AML-193 (cell line): ENCODE measurements at regions not wholly inside any gene's neighbourhood (a gene's known extent, or its start where the extent isn't known, plus 50 kb on each side); places are given as distances from the start of the nearest gene placed in this dataset.
A peak's percentile ranks its signal among the peaks of the same experiment; 100 is the strongest.

ENCODE experiments used
- DNase-seq, 2 experiments: peaks; one replicate each; lab custom pipeline; 2025; lab: John Stamatoyannopoulos, UW

DNA sequence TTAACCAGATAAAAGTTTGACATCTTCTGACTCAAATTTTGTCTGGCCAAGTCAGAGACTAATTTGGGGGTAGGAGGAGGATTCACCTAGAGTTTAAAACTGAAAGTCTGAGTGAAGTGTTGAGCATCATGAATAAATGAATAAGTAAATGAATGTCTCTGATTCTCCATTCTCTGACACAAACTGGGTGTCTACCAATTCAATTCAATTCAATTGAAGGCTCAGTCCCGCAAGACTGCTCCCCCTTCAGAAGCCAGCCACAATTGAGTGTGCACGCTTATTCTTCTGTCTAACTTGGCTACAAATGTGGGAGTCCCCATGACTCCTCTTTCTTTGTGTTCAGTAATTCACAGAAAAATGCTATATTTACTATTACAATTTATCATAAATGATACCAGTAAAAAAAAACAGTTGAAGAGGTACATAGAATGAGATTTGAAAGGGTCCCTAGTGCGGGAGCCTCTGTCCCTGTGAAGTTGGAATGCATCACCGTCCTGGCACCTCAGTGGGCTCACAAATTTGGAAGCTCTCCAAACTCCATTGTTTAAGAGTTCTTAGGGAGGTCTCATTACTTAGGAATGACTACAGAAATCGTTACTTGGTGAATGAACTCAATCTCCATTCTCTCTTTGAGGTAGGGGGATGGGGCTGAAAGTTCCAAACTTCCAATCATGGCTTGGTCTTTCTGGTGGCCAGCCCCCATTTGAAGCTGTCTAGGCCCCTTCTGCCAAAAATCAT, 243.7 kb upstream of the PHYHIPL start:
- DNase-seq: no peak

DNA sequence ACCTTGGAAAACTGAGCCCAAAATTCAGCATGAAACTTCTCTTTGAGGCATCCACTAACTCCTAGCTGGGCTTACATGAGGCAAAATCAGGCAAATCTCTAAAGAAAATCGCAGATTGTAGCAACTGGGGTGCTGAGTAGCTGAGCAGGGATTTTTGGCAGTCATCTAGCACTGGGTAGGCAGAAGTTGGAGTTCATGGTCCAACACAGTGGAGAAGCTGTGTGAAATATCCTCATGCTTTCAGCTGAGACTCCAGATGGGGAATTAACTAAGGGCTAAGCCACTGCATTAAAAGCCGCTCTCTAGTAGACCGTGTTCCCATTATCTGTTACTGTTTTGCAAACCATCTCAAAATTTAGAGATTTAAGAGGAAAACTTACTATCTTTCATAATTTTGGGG, 240.1 kb upstream of the PHYHIPL start:
- DNase-seq: no peak

GRCh38 chr10:58937423-58937822, 239.0 kb upstream of the PHYHIPL start:
- DNase-seq: no peak

DNA sequence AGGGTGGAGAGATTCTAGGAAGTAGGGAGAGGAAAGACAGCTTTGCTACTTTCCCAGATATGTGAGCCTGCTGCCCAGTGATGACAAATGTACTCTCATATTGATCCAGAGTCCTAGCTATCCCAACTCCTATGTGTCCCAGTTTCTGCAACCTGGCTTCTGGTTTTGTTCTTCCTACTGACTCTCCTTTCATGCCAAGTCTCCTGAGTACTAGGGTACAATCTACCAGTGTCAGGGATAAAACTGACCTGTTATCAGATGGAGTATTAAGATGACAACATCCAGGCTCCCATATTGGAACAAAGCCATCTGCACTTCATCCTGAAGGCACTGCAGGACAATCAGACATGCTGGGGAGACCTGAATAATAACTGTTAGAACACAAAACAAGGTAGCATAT, 233.7 kb upstream of the PHYHIPL start:
- no peak for DNase-seq

DNA sequence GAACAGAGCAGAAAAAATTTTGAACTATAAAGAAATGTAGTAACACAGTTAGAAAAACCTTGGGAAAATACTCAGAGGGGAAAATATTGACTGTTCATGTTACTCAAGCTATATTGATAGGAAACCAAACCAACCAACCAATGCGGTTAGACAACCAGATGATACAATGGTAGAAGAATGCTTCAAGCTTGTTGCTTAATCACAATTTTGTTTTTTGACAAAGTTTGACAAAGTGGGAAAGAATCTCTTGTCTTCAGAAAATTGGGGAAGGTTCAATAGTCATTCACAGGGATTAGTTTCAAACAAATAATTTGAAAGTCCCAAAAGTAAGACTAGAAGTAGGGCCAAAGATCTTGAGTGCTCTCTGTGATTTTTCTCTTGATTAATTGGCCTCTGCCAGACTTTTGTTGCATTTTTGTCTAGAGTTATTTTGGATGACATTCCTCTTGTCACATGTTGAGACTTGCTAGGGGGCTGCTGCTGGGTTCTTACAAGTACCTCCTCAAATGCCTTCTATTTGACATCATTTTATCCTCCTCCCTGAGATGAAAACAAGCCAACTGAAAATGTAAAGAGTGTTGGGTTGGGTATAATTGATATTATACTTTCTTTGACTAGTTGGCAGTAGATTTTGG, 233.1 kb upstream of the PHYHIPL start:
- no peak for DNase-seq

DNA sequence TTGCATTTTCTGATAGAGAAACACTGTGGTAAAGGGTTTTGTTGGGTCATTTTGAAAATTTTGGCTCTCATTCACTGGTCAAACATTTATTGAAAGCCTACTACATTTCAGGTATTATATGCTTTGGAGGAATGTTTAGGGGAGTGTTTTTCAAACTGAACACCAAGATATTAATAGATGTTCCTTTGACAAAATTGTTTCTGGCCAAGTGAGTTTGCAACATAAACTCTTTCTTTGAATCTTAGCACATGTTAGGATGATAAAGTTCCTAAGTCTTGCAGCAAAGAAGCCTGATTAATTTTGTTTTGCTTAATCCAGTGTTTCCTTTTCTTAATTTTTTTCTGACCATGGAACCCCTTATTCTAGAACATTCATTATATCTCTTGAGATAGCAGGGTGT, 232.5 kb upstream of the PHYHIPL start:
- DNase-seq: no peak

- DNase-seq: no peak
Measured at GRCh38 chr10:58948303-58948702, 228.1 kb upstream of the PHYHIPL start.

GRCh38 chr10:58950618-58951017, 225.8 kb upstream of the PHYHIPL start:
- DNase-seq: no peak

- DNase-seq: no peak
Measured at GRCh38 chr10:58951087-58951486, 225.4 kb upstream of the PHYHIPL start.

GRCh38 chr10:58951746-58952145, 224.7 kb upstream of the PHYHIPL start:
- DNase-seq: no peak

GRCh38 chr10:58952162-58952601, 224.3 kb upstream of the PHYHIPL start:
- DNase-seq: no peak

DNA sequence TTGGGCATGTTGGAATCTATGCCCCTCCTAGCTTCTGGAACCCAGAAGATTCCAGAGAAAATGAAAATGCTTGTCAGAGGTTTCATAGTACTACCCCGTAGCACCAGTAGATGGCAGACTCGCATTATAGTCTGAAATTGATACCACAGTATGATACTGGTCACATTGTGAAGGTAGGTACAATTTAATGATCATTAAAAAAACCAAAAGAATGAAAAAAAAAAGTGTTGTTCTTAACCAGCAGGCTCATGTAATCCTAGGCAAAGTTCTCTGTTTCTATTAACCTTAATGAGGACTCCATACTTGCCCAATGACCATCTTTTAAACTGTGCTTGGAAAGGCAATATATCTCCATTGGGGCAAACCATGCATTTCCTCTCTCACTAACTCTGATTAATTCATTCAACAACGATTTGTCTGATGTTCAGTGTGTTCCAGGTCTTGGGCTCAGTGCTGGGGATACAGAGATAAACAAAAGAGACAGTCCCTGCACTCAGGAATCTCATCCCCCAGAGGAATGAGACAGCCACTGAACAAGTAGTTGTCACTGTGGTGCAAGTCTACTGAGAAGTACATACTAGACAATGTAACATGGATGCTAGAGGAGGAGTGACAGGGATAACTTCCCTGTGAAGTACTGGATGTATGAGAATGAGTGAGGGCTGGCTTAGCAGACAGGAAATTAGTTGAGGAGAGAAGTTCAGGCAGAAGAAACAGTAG, 223.5 kb upstream of the PHYHIPL start:
- DNase-seq: peak; percentile 5 to 16

GRCh38 chr10:58954178-58954577, 222.3 kb upstream of the PHYHIPL start:
- DNase-seq: no peak

DNA sequence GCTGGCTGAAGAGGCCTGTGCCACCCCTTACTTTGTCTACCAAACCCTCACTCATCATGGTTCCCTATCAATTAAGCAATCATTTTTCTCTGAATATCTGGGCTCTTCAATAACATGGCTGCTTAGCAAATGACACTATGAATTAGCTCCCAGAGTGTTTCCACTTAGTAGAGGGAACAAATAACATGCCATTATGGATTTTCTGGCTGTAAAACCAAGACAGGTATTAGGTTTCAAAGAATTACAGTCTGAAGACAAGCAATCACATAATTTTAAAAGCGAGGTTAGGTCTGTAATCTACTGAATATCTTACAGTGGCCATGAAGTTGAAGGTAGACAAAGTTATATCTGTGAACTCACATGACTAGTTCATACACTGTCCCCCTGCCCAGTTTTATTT, 220.8 kb upstream of the PHYHIPL start:
- DNase-seq: no peak

- no peak for DNase-seq
Measured at GRCh38 chr10:58956926-58957325, 219.5 kb upstream of the PHYHIPL start.

DNA sequence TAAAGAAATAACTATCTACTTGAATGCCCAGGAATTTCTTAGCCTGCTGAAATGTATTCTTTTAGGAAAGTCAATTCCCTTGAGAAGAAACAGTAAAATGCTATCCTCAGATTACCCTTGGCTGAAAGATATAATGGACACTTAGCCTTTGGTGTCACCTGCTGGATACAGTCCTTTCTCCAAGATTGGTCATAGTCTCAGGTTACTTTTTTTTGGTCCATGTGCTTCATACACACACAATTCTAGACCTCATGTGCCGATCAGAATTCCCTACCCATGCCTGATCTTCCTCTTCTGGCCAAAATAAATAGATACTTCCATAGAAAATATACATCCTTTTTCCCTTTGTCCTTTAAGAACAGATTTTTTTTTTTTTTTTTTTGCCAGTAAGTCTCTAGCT, 218.9 kb upstream of the PHYHIPL start:
- no peak for DNase-seq

- peak; percentile 11 to 20 for DNase-seq
Measured at GRCh38 chr10:58963101-58963534, 213.3 kb upstream of the PHYHIPL start.

DNA sequence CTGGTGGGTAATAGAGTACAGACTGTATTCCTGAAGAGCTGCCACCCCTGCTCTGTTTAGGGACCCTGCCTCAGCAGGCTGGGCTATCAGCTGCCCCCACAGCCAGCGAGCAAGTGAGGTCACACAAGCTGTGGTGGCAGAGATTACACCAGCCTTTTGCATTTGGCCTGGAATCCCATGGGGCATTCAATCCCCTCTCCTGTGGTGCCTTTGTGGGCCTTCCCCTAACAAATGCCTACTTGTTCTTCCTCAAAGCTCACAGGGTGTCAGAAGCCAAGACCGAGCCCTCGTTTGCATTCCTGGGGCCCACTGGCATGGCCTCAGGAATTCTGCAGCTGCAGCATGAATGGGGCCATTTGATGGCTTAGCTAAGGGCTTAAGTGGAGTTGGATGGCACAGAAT, 212.7 kb upstream of the PHYHIPL start:
- no peak for DNase-seq

GRCh38 chr10:58965855-58966254, 210.6 kb upstream of the PHYHIPL start:
- DNase-seq: no peak

- DNase-seq: no peak
Measured at GRCh38 chr10:58967551-58968388, 208.7 kb upstream of the PHYHIPL start.

GRCh38 chr10:58968389-58968755, 208.1 kb upstream of the PHYHIPL start:
- DNase-seq: no peak

DNA sequence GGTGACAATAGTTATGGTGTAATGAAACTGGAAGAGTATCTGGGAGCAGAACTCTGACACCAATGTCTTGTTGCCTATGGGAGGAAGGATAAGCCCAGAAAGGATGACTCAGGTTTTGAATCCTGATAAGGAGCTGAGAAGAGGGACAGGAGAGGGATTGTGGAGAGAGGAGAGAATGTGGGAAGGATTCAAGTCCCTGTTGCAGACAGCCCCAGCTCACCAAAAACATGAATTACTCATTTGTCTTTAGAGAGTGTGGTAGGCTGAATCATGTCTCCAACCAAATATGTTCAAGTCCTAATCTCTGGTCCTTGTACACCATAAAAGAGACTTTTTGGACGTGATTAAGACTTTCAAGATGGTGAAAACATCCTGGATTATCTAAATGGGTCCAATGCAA, 206.9 kb upstream of the PHYHIPL start:
- no peak for DNase-seq
